Naive thymus-derived CD4-positive, alpha-beta T cell (primary cell): ENCODE measurements at regions not wholly inside any gene's neighbourhood (a gene's known extent, or its start where the extent isn't known, plus 50 kb on each side); places are given as distances from the start of the nearest gene placed in this dataset.

Experiments
- ATAC-seq: fragments of 150-1000 bp; cut with Tn5 transposase; 2 replicates; pipeline ENCODE4 v1.10.0; 2021; ENCODE audit warnings: mild to moderate bottlenecking, moderate library complexity
- CTCF ChIA-PET: fragments of 350-600 bp; sonication (Branson Sonifier 250); formaldehyde crosslinking; loops from one replicate; lab custom pipeline; 2021; ENCODE audit warnings: antibody characterized with exemption; lab: Charles Lee
- POLR2A ChIA-PET: fragments of 350-600 bp; sonication (Branson Sonifier 250); formaldehyde crosslinking; loops from one replicate; lab custom pipeline; 2021; ENCODE audit warnings: antibody characterized with exemption, inconsistent platforms; lab: Charles Lee
- DNase-seq, 9 donors: peaks; one replicate each; pipeline versions ENCODE4 v3.0.0 to v3.0.0-alpha.2; 2020 to 2022; ENCODE audit warnings: mixed read lengths in 1 of 9
- H3K27ac ChIP-seq: one replicate; pipeline ENCODE4 v1.7.0; 2013; ENCODE audit warnings: mild to moderate bottlenecking, low read depth, low read length, moderate library complexity
- H3K27me3 ChIP-seq, 2 donors: one replicate each; pipeline ENCODE4 v1.7.0; 2013; ENCODE audit warnings: low read length in 2 of 2, mild to moderate bottlenecking in 2 of 2, moderate library complexity in 2 of 2; ENCODE audit not compliant: control insufficient read depth in 2 of 2, insufficient read depth in 2 of 2
- H3K36me3 ChIP-seq, 3 experiments: 1 replicate in 2 of 3; 2 replicates in 1 of 3; pipeline ENCODE4 v1.7.0; 2013; ENCODE audit warnings: low read length in 3 of 3, mild to moderate bottlenecking in 3 of 3, moderate library complexity in 1 of 3; ENCODE audit not compliant: insufficient read depth in 3 of 3, control insufficient read depth in 2 of 3
- H3K4me1 ChIP-seq, 2 donors: one replicate each; pipeline ENCODE4 v1.7.0; 2013; ENCODE audit warnings: low read length in 2 of 2, mild to moderate bottlenecking in 2 of 2, moderate library complexity in 1 of 2; ENCODE audit not compliant: control insufficient read depth in 2 of 2, insufficient read depth in 2 of 2
- H3K4me3 ChIP-seq: 2 replicates; pipeline ENCODE4 v1.7.0; 2013; ENCODE audit warnings: mild to moderate bottlenecking, low read length
- H3K9me3 ChIP-seq, 3 experiments: 1 replicate in 2 of 3; 2 replicates in 1 of 3; pipeline ENCODE4 v1.7.0; 2013; ENCODE audit warnings: low read length in 3 of 3; ENCODE audit not compliant: control insufficient read depth in 2 of 3
- H3K27ac Mint-ChIP-seq, 9 donors: one replicate each; pipeline ENCODE4 v1.8.0; 2020 to 2022; ENCODE audit warnings: mixed read lengths in 9 of 9, mild to moderate bottlenecking in 8 of 9, moderate library complexity in 5 of 9, inconsistent platforms in 2 of 9
- H3K27me3 Mint-ChIP-seq, 5 donors: one replicate each; pipeline ENCODE4 v1.8.0; 2021 to 2022; ENCODE audit warnings: mixed read lengths in 5 of 5, mild to moderate bottlenecking in 1 of 5
- H3K36me3 Mint-ChIP-seq, 5 donors: one replicate each; pipeline ENCODE4 v1.8.0; 2020 to 2022; ENCODE audit warnings: mixed read lengths in 5 of 5, mild to moderate bottlenecking in 3 of 5, inconsistent platforms in 1 of 5
- H3K4me1 Mint-ChIP-seq, 7 donors: one replicate each; pipeline ENCODE4 v1.8.0; 2020 to 2022; ENCODE audit warnings: mixed read lengths in 7 of 7, mild to moderate bottlenecking in 3 of 7, inconsistent platforms in 1 of 7
- H3K4me3 Mint-ChIP-seq, 10 donors: one replicate each; pipeline ENCODE4 v1.8.0; 2020 to 2022; ENCODE audit warnings: mild to moderate bottlenecking in 10 of 10, mixed read lengths in 10 of 10, moderate library complexity in 6 of 10, inconsistent platforms in 2 of 10
- H3K9me3 Mint-ChIP-seq, 11 donors: one replicate each; pipeline ENCODE4 v1.8.0; 2020 to 2022; ENCODE audit warnings: mixed read lengths in 11 of 11, mild to moderate bottlenecking in 4 of 11, inconsistent platforms in 1 of 11, moderate library complexity in 1 of 11
- intact Hi-C, 2 donors: fragments of 100-400 bp; cut with micrococcal nuclease; formaldehyde crosslinking; loops; one replicate each; pipeline ENCODE4 v1.15.1; 2023

GRCh38 chr3:88225326-88226008 is 75.7 kb downstream of the C3orf38 start:
- Histone ChIP-seq H3K9me3 (no peaks in the 10 kb centered on the region), H3K4me3 (no peak overlapping the region), H3K4me1 (no peaks in the 10 kb centered on the region), H3K27ac (no peak overlapping the region), H3K36me3 (no peaks in the 10 kb centered on the region), H3K27me3 (no peaks in the 10 kb centered on the region)
- H3K36me3 Mint-ChIP-seq, result no peaks in the 10 kb centered on the region
- no peak overlapping the region for H3K27ac Mint-ChIP-seq
- ChIA-PET CTCF (interaction anchor here (0.8 kb wide), 1 partner anchor 19 kb away, joined by 3 read pairs; no protein-coding TSS in a partner anchor), POLR2A (no interaction called here)
- no peaks in the 10 kb centered on the region for H3K9me3 Mint-ChIP-seq
- no peak overlapping the region for H3K4me3 Mint-ChIP-seq
- peaks cover 0 to 7% (median 3%) of the 10 kb centered on the region in 5 donors for H3K27me3 Mint-ChIP-seq
- DNase-seq, result no peak
- no peaks in the 10 kb centered on the region for H3K4me1 Mint-ChIP-seq
- no peak for ATAC-seq
- intact Hi-C loops, result no loop called here

DNA sequence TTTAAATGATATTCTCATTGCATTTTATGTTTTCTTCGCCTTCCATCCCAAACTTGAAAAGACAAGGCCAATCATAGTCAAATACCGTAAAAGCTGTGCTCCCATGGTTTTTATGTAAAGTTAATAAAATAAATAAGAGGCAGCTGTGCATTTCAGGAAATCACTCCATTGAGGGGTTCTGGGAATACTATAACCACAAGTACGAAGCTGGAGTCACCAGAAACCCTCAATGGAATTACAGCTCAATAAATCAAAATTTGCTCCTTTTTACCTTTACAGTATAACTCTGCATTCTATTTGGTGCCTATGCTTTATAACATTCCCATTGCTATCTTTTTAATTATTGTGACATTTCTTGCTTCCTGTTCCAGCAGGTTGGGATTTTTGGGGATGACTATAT is 77.2 kb downstream of the C3orf38 start:
- ATAC-seq, result no peak
- Histone ChIP-seq H3K36me3 (no peaks in the 10 kb centered on the region), H3K4me3 (no peak overlapping the region), H3K4me1 (no peaks in the 10 kb centered on the region), H3K27ac (no peak overlapping the region), H3K9me3 (no peaks in the 10 kb centered on the region), H3K27me3 (no peaks in the 10 kb centered on the region)
- H3K4me1 Mint-ChIP-seq, result no peaks in the 10 kb centered on the region
- intact Hi-C loops, result no loop called here
- H3K27ac Mint-ChIP-seq, result no peak overlapping the region
- no peak overlapping the region for H3K4me3 Mint-ChIP-seq
- no peaks in the 10 kb centered on the region for H3K36me3 Mint-ChIP-seq
- peaks cover 0 to 7% (median 3%) of the 10 kb centered on the region in 5 donors for H3K27me3 Mint-ChIP-seq
- ChIA-PET POLR2A (no interaction called here), CTCF (no interaction called here)
- DNase-seq, result no peak
- H3K9me3 Mint-ChIP-seq, result no peaks in the 10 kb centered on the region

DNA sequence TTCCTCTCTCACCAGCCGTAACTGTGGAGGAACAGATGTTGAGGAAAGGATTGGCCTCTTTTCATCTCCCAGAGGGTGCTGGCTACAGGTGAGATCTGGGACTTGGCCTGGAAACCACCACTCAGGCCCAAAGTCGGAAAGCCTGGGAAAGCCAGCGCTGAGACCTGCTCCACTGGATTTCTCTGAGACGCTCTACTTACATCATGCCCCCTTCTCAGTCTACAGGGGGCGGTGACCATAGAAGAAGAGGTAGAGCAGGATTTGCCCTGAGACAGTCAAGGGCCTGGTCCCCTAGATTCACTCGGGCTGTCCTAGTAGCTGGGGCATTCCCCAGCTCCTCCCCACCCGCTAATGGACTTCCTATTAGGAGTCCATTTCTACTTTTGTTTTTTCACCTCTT is 80.9 kb downstream of the C3orf38 start:
- no peaks in the 10 kb centered on the region for H3K4me1 ChIP-seq
- H3K27ac Mint-ChIP-seq, result no peak overlapping the region
- no peak overlapping the region for H3K4me3 ChIP-seq
- H3K27me3 Mint-ChIP-seq, result peaks cover 0 to 11% (median 3%) of the 10 kb centered on the region in 5 donors
- CTCF ChIA-PET, result no interaction called here
- H3K27me3 ChIP-seq, result no peaks in the 10 kb centered on the region
- intact Hi-C loops, result no loop called here
- no peak overlapping the region for H3K4me3 Mint-ChIP-seq
- no peaks in the 10 kb centered on the region for H3K36me3 Mint-ChIP-seq
- ATAC-seq (no peak), DNase-seq (no peak)
- H3K27ac ChIP-seq, result no peak overlapping the region
- H3K4me1 Mint-ChIP-seq, result no peaks in the 10 kb centered on the region
- POLR2A ChIA-PET, result no interaction called here
- H3K9me3 ChIP-seq, result no peaks in the 10 kb centered on the region
- H3K9me3 Mint-ChIP-seq, result no peaks in the 10 kb centered on the region
- no peaks in the 10 kb centered on the region for H3K36me3 ChIP-seq

DNA sequence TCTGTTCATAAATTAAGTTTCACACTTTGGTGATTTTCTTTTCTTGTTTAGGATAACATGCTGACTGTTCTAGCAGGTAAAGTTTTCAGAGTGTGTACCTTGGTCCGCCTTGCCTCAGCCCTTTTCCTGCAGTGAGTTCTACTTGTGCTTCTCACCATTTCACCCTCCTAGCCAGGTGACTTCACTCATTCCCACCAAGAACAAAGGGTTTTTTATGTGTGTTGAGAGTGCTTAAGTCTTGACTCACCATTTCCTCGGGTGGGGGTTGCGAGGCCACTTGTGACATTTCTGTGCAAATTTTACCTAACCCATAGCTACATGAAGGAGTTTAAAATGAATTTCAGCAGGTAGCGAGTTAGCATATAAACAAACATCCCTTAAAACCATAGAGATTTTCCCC is 81.4 kb downstream of the C3orf38 start:
- no peaks in the 10 kb centered on the region for H3K4me1 Mint-ChIP-seq

GRCh38 chr3:88231632-88232031 is 81.9 kb downstream of the C3orf38 start:
- CTCF ChIA-PET, result no interaction called here
- ATAC-seq, result no peak

More for the DNA sequence above, 81.4 kb downstream of the C3orf38 start:
- Histone ChIP-seq H3K36me3 (no peaks in the 10 kb centered on the region), H3K4me1 (no peaks in the 10 kb centered on the region), H3K4me3 (no peak overlapping the region), H3K27me3 (no peaks in the 10 kb centered on the region), H3K9me3 (no peaks in the 10 kb centered on the region), H3K27ac (no peak overlapping the region)
- Mint-ChIP-seq H3K9me3 (no peaks in the 10 kb centered on the region), H3K27me3 (peaks cover 0 to 11% (median 3%) of the 10 kb centered on the region in 5 donors), H3K27ac (no peak overlapping the region), H3K36me3 (no peaks in the 10 kb centered on the region), H3K4me3 (no peak overlapping the region)
- ChIA-PET POLR2A (no interaction called here), CTCF (no interaction called here)
- intact Hi-C loops, result no loop called here
- ATAC-seq (no peak), DNase-seq (no peak)

DNA sequence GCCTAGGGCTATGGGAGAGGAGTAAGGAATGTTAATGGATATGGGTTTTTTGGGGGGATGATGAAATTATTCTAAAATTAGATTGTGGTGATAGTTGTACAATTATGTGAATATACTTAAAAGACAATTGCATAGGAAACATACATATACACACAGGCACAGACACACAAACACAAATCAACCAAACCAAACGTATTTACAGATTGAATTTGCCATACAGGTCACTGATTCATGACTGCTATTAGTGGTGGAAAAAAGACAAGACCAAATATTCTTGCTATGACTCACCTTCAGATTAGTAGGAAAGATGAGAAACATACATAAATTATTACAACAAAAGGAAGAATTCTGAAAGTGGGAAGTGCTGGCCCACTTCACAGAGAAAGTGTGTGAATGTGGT is 85.3 kb downstream of the C3orf38 start:
- no peaks in the 10 kb centered on the region for H3K9me3 Mint-ChIP-seq
- H3K27me3 ChIP-seq, result no peaks in the 10 kb centered on the region
- H3K36me3 ChIP-seq, result no peaks in the 10 kb centered on the region
- H3K27ac Mint-ChIP-seq, result no peak overlapping the region
- ATAC-seq (no peak), DNase-seq (no peak)
- H3K4me1 ChIP-seq, result no peaks in the 10 kb centered on the region
- POLR2A ChIA-PET, result no interaction called here
- intact Hi-C loops, result no loop called here
- H3K27me3 Mint-ChIP-seq, result peaks cover 0 to 4% (median 0%) of the 10 kb centered on the region in 5 donors
- H3K4me3 ChIP-seq, result no peak overlapping the region
- no peaks in the 10 kb centered on the region for H3K36me3 Mint-ChIP-seq
- H3K27ac ChIP-seq, result no peak overlapping the region
- no peak overlapping the region for H3K4me3 Mint-ChIP-seq
- no peaks in the 10 kb centered on the region for H3K4me1 Mint-ChIP-seq
- CTCF ChIA-PET, result no interaction called here
- H3K9me3 ChIP-seq, result no peaks in the 10 kb centered on the region

More at GRCh38 chr3:88231632-88232031, 81.9 kb downstream of the C3orf38 start:
- H3K4me3 ChIP-seq, result no peak overlapping the region
- H3K4me1 Mint-ChIP-seq, result no peaks in the 10 kb centered on the region
- no peaks in the 10 kb centered on the region for H3K9me3 ChIP-seq
- intact Hi-C loops, result no loop called here
- no peaks in the 10 kb centered on the region for H3K9me3 Mint-ChIP-seq
- POLR2A ChIA-PET, result no interaction called here
- no peak overlapping the region for H3K27ac ChIP-seq
- H3K4me1 ChIP-seq, result no peaks in the 10 kb centered on the region
- H3K36me3 ChIP-seq, result no peaks in the 10 kb centered on the region
- H3K27ac Mint-ChIP-seq, result no peak overlapping the region
- H3K36me3 Mint-ChIP-seq, result no peaks in the 10 kb centered on the region
- H3K27me3 Mint-ChIP-seq, result peaks cover 0 to 11% (median 3%) of the 10 kb centered on the region in 5 donors
- H3K4me3 Mint-ChIP-seq, result no peak overlapping the region
- no peak for DNase-seq
- no peaks in the 10 kb centered on the region for H3K27me3 ChIP-seq

- Histone ChIP-seq H3K4me3 (no peak overlapping the region), H3K4me1 (no peaks in the 10 kb centered on the region), H3K36me3 (no peaks in the 10 kb centered on the region), H3K27me3 (no peaks in the 10 kb centered on the region), H3K9me3 (no peaks in the 10 kb centered on the region), H3K27ac (no peak overlapping the region)
- H3K9me3 Mint-ChIP-seq, result peaks cover 0 to 15% (median 8%) of the 10 kb centered on the region in 11 donors
- ATAC-seq, result no peak
- ChIA-PET CTCF (no interaction called here), POLR2A (interaction anchor here (0.7 kb wide), 1 partner anchor 182 kb away, joined by 3 read pairs; no protein-coding TSS in a partner anchor)
- intact Hi-C loops, result no loop called here
- H3K27me3 Mint-ChIP-seq, result peaks cover 0 to 8% (median 0%) of the 10 kb centered on the region in 5 donors
- H3K4me3 Mint-ChIP-seq, result no peak overlapping the region
- no peak overlapping the region for H3K27ac Mint-ChIP-seq
- H3K4me1 Mint-ChIP-seq, result no peaks in the 10 kb centered on the region
- no peak for DNase-seq
- peaks cover 0 to 6% (median 0%) of the 10 kb centered on the region in 5 donors for H3K36me3 Mint-ChIP-seq
Observed at GRCh38 chr3:88239870-88240269, 90.1 kb downstream of the C3orf38 start.
